GM18951 (cell line): ENCODE measurements at regions not wholly inside any gene's neighbourhood (a gene's known extent, or its start where the extent isn't known, plus 50 kb on each side); places are given as distances from the start of the nearest gene placed in this dataset.

Experiments
- POLR2A ChIP-seq: IDR thresholded peaks from 4 replicates; pipeline ENCODE4 v1.6.1; 2011; ENCODE audit warnings: mild to moderate bottlenecking; ENCODE audit not compliant: insufficient read length, insufficient read depth; ENCODE audit errors: extremely low read depth
- in situ Hi-C: fragments of 300-500 bp; cut with MboI; formaldehyde crosslinking; loops from one replicate; pipeline ENCODE4 v1.12.0; 2022; ENCODE audit warnings: low sequenced_read_pairs, mixed read lengths, inconsistent platforms; ENCODE audit not compliant: unreplicated experiment

- in situ Hi-C loops, result loop anchor here (25.0 kb wide), 1 partner anchor 633 kb away; no protein-coding TSS in a partner anchor
- no peak for TF ChIP-seq POLR2A
Measured at GRCh38 chr11:23520226-23520960, 660.1 kb upstream of the CCDC179 start.

GRCh38 chr11:23536907-23537306, 676.6 kb upstream of the CCDC179 start:
- TF ChIP-seq POLR2A, result no peak
- in situ Hi-C loops, result no loop called here

GRCh38 chr11:23539556-23539955, 679.3 kb upstream of the CCDC179 start:
- TF ChIP-seq POLR2A, result no peak
- in situ Hi-C loops, result no loop called here

- no peak for TF ChIP-seq POLR2A
- in situ Hi-C loops, result no loop called here
Measured at GRCh38 chr11:23540101-23540561, 679.9 kb upstream of the CCDC179 start.

GRCh38 chr11:23542189-23542588, 681.9 kb upstream of the CCDC179 start:
- in situ Hi-C loops, result no loop called here

GRCh38 chr11:23542816-23543215, 682.5 kb upstream of the CCDC179 start:
- in situ Hi-C loops, result no loop called here
- no peak for TF ChIP-seq POLR2A

More at GRCh38 chr11:23542189-23542588, 681.9 kb upstream of the CCDC179 start:
- TF ChIP-seq POLR2A, result no peak

- no peak for TF ChIP-seq POLR2A
- in situ Hi-C loops, result no loop called here
Measured at GRCh38 chr11:23543651-23544222, 683.5 kb upstream of the CCDC179 start.

- TF ChIP-seq POLR2A, result no peak
- in situ Hi-C loops, result no loop called here
Measured at GRCh38 chr11:23551706-23552105, 691.4 kb upstream of the CCDC179 start.

GRCh38 chr11:23554002-23554401, 693.7 kb upstream of the CCDC179 start:
- TF ChIP-seq POLR2A, result no peak
- in situ Hi-C loops, result no loop called here

- in situ Hi-C loops, result no loop called here
- TF ChIP-seq POLR2A, result no peak
Measured at GRCh38 chr11:23555085-23555484, 694.8 kb upstream of the CCDC179 start.

GRCh38 chr11:23556163-23556750, 696.0 kb upstream of the CCDC179 start:
- in situ Hi-C loops, result no loop called here
- no peak for TF ChIP-seq POLR2A

GRCh38 chr11:23563591-23563990, 703.3 kb upstream of the CCDC179 start:
- in situ Hi-C loops, result no loop called here
- no peak for TF ChIP-seq POLR2A

GRCh38 chr11:23564370-23564769, 704.1 kb upstream of the CCDC179 start:
- in situ Hi-C loops, result no loop called here
- TF ChIP-seq POLR2A, result no peak

GRCh38 chr11:23569134-23569533, 708.9 kb upstream of the CCDC179 start:
- TF ChIP-seq POLR2A, result no peak
- in situ Hi-C loops, result no loop called here
